ENCODE measurements at regions not wholly inside any gene's neighbourhood (a gene's known extent, or its start where the extent isn't known, plus 50 kb on each side); places are given as distances from the start of the nearest gene placed in this dataset.
"Not testable (repeated sequence)": the region's sequence is repeated elsewhere in the genome, so short reads cannot be mapped to it uniquely, and the experiment has no call there.

GRCh38 chr1:206387631-206388030 lies 82.6 kb upstream of the IKBKE start:
- H3K79me2 ChIP-seq (ENCODE audit: control insufficient read depth, insufficient read depth, low read length); ATAC-seq (ENCODE audit: low read depth); H3K27ac ChIP-seq (ENCODE audit: low read length in 2 of 2); H3K9ac ChIP-seq (ENCODE audit: low read length); POLR2A ChIA-PET; H3K4me1 Mint-ChIP-seq; H3K4me3 ChIP-seq (ENCODE audit: control extremely low read depth in 1 of 5, extremely low read depth in 1 of 5, insufficient read depth in 1 of 5, low read depth in 2 of 5, low read length in 4 of 5); CTCF ChIA-PET; H3K4me3 Mint-ChIP-seq; H4K20me1 ChIP-seq (ENCODE audit: control insufficient read depth, insufficient read depth, low read length, poor library complexity, severe bottlenecking); H3K9me3 ChIP-seq (ENCODE audit: control extremely low read depth in 1 of 3, control insufficient read depth in 2 of 3, insufficient read depth in 1 of 3, low read length in 2 of 3); H3K27ac Mint-ChIP-seq; intact Hi-C loops (cut with micrococcal nuclease); H3K27me3 Mint-ChIP-seq; H3K4me2 ChIP-seq (replicated peaks; ENCODE audit: low read depth, low read length, poor library complexity, severe bottlenecking); H3K36me3 ChIP-seq (replicated peaks in 1 of 2; ENCODE audit: control extremely low read depth in 1 of 2, control insufficient read depth in 1 of 2, extremely low read depth in 1 of 2, insufficient read depth in 2 of 2, low read length in 1 of 2); H3K9me3 Mint-ChIP-seq (ENCODE audit: insufficient read depth); H2AFZ ChIP-seq (ENCODE audit: insufficient read depth, low read depth, low read length, poor library complexity, severe bottlenecking); H3K4me1 ChIP-seq (ENCODE audit: control insufficient read depth in 2 of 2, insufficient read depth in 2 of 2, low read length in 2 of 2); DNase-seq; H3K27me3 ChIP-seq (replicated peaks in 1 of 4; ENCODE audit: control extremely low read depth in 1 of 4, control insufficient read depth in 3 of 4, insufficient read depth in 4 of 4, low read length in 3 of 4): not testable (repeated sequence)
- WGBS (ENCODE audit: insufficient coverage), result no CpG with 5 or more reads among the region's 5 CpGs

- ATAC-seq (ENCODE audit: low read depth); H3K4me3 Mint-ChIP-seq; H3K4me3 ChIP-seq (ENCODE audit: control extremely low read depth in 1 of 5, extremely low read depth in 1 of 5, insufficient read depth in 1 of 5, low read depth in 2 of 5, low read length in 4 of 5); H3K4me2 ChIP-seq (replicated peaks; ENCODE audit: low read depth, low read length, poor library complexity, severe bottlenecking); H3K9me3 ChIP-seq (ENCODE audit: control extremely low read depth in 1 of 3, control insufficient read depth in 2 of 3, insufficient read depth in 1 of 3, low read length in 2 of 3); H3K4me1 ChIP-seq (ENCODE audit: control insufficient read depth in 2 of 2, insufficient read depth in 2 of 2, low read length in 2 of 2); POLR2A ChIA-PET; H3K36me3 ChIP-seq (replicated peaks in 1 of 2; ENCODE audit: control extremely low read depth in 1 of 2, control insufficient read depth in 1 of 2, extremely low read depth in 1 of 2, insufficient read depth in 2 of 2, low read length in 1 of 2); intact Hi-C loops (cut with micrococcal nuclease); H3K27me3 Mint-ChIP-seq; H3K27me3 ChIP-seq (replicated peaks in 1 of 4; ENCODE audit: control extremely low read depth in 1 of 4, control insufficient read depth in 3 of 4, insufficient read depth in 4 of 4, low read length in 3 of 4); H4K20me1 ChIP-seq (ENCODE audit: control insufficient read depth, insufficient read depth, low read length, poor library complexity, severe bottlenecking); H3K9me3 Mint-ChIP-seq (ENCODE audit: insufficient read depth); H3K9ac ChIP-seq (ENCODE audit: low read length); H3K27ac ChIP-seq (ENCODE audit: low read length in 2 of 2); H3K79me2 ChIP-seq (ENCODE audit: control insufficient read depth, insufficient read depth, low read length); H2AFZ ChIP-seq (ENCODE audit: insufficient read depth, low read depth, low read length, poor library complexity, severe bottlenecking); CTCF ChIA-PET; DNase-seq; H3K4me1 Mint-ChIP-seq; H3K27ac Mint-ChIP-seq: not testable (repeated sequence)
- WGBS (ENCODE audit: insufficient coverage), result no CpG with 5 or more reads among the region's 2 CpGs
Measured at GRCh38 chr1:206391903-206392302, 78.4 kb upstream of the IKBKE start.

GRCh38 chr1:206397501-206397900 lies 72.8 kb upstream of the IKBKE start:
- H3K27me3 ChIP-seq (replicated peaks in 1 of 4; ENCODE audit: control extremely low read depth in 1 of 4, control insufficient read depth in 3 of 4, insufficient read depth in 4 of 4, low read length in 3 of 4); H3K27ac ChIP-seq (ENCODE audit: low read length in 2 of 2); H3K9ac ChIP-seq (ENCODE audit: low read length); H3K4me3 Mint-ChIP-seq; H3K9me3 Mint-ChIP-seq (ENCODE audit: insufficient read depth); H3K27me3 Mint-ChIP-seq; H3K36me3 ChIP-seq (replicated peaks in 1 of 2; ENCODE audit: control extremely low read depth in 1 of 2, control insufficient read depth in 1 of 2, extremely low read depth in 1 of 2, insufficient read depth in 2 of 2, low read length in 1 of 2); DNase-seq; intact Hi-C loops (cut with micrococcal nuclease); CTCF ChIA-PET; ATAC-seq (ENCODE audit: low read depth); H2AFZ ChIP-seq (ENCODE audit: insufficient read depth, low read depth, low read length, poor library complexity, severe bottlenecking); H3K4me1 ChIP-seq (ENCODE audit: control insufficient read depth in 2 of 2, insufficient read depth in 2 of 2, low read length in 2 of 2); POLR2A ChIA-PET; H3K4me3 ChIP-seq (ENCODE audit: control extremely low read depth in 1 of 5, extremely low read depth in 1 of 5, insufficient read depth in 1 of 5, low read depth in 2 of 5, low read length in 4 of 5); H4K20me1 ChIP-seq (ENCODE audit: control insufficient read depth, insufficient read depth, low read length, poor library complexity, severe bottlenecking); H3K79me2 ChIP-seq (ENCODE audit: control insufficient read depth, insufficient read depth, low read length); H3K4me1 Mint-ChIP-seq; H3K27ac Mint-ChIP-seq; H3K4me2 ChIP-seq (replicated peaks; ENCODE audit: low read depth, low read length, poor library complexity, severe bottlenecking); H3K9me3 ChIP-seq (ENCODE audit: control extremely low read depth in 1 of 3, control insufficient read depth in 2 of 3, insufficient read depth in 1 of 3, low read length in 2 of 3): not testable (repeated sequence)
- WGBS (ENCODE audit: insufficient coverage), result no CpG with 5 or more reads among the region's 6 CpGs

GRCh38 chr1:206398261-206398660 lies 72.0 kb upstream of the IKBKE start:
- H3K27ac Mint-ChIP-seq; CTCF ChIA-PET; H3K27me3 Mint-ChIP-seq; H3K4me1 Mint-ChIP-seq; intact Hi-C loops (cut with micrococcal nuclease); H3K9ac ChIP-seq (ENCODE audit: low read length); H3K27me3 ChIP-seq (replicated peaks in 1 of 4; ENCODE audit: control extremely low read depth in 1 of 4, control insufficient read depth in 3 of 4, insufficient read depth in 4 of 4, low read length in 3 of 4); H2AFZ ChIP-seq (ENCODE audit: insufficient read depth, low read depth, low read length, poor library complexity, severe bottlenecking); H3K9me3 Mint-ChIP-seq (ENCODE audit: insufficient read depth); POLR2A ChIA-PET; H3K27ac ChIP-seq (ENCODE audit: low read length in 2 of 2); H3K79me2 ChIP-seq (ENCODE audit: control insufficient read depth, insufficient read depth, low read length); H3K4me3 Mint-ChIP-seq; DNase-seq; H3K9me3 ChIP-seq (ENCODE audit: control extremely low read depth in 1 of 3, control insufficient read depth in 2 of 3, insufficient read depth in 1 of 3, low read length in 2 of 3); ATAC-seq (ENCODE audit: low read depth); H4K20me1 ChIP-seq (ENCODE audit: control insufficient read depth, insufficient read depth, low read length, poor library complexity, severe bottlenecking); H3K4me2 ChIP-seq (replicated peaks; ENCODE audit: low read depth, low read length, poor library complexity, severe bottlenecking); H3K36me3 ChIP-seq (replicated peaks in 1 of 2; ENCODE audit: control extremely low read depth in 1 of 2, control insufficient read depth in 1 of 2, extremely low read depth in 1 of 2, insufficient read depth in 2 of 2, low read length in 1 of 2); H3K4me1 ChIP-seq (ENCODE audit: control insufficient read depth in 2 of 2, insufficient read depth in 2 of 2, low read length in 2 of 2); H3K4me3 ChIP-seq (ENCODE audit: control extremely low read depth in 1 of 5, extremely low read depth in 1 of 5, insufficient read depth in 1 of 5, low read depth in 2 of 5, low read length in 4 of 5): not testable (repeated sequence)
- no CpG with 5 or more reads among the region's 3 CpGs for WGBS (ENCODE audit: insufficient coverage)
